Keratinocyte (primary cell): ENCODE measurements at regions not wholly inside any gene's neighbourhood (a gene's known extent, or its start where the extent isn't known, plus 50 kb on each side); places are given as distances from the start of the nearest gene placed in this dataset.

Experiments
- DNase-seq: peaks from one replicate; pipeline ENCODE4 v3.0.0-alpha.2; 2011; ENCODE audit warnings: low read depth, missing footprints, low spot score
- FAIRE-seq: peaks from 2 replicates; lab custom pipeline; 2011; peaks lifted over from hg19 to GRCh38; lab: Jason Lieb, UNC
- H2AFZ ChIP-seq: 2 replicates; pipeline ENCODE4 v1.6.0; 2012; ENCODE audit warnings: low read length, control low read depth, inconsistent platforms; ENCODE audit not compliant: control insufficient read depth
- H3K27ac ChIP-seq: 2 replicates; pipeline ENCODE4 v1.5.1; 2011; ENCODE audit warnings: low read length; ENCODE audit not compliant: control insufficient read depth, insufficient read depth
- H3K27me3 ChIP-seq: 3 replicates; pipeline ENCODE4 v1.6.0; 2011; ENCODE audit warnings: low read length; ENCODE audit not compliant: control insufficient read depth, insufficient read depth; ENCODE audit errors: extremely low read depth
- H3K36me3 ChIP-seq, 2 experiments: 2 replicates in 1 of 2; 3 replicates in 1 of 2; pipeline ENCODE4 v1.5.1; 2011; ENCODE audit warnings: low read length in 2 of 2, mild to moderate bottlenecking in 1 of 2; ENCODE audit not compliant: control insufficient read depth in 2 of 2, insufficient read depth in 2 of 2; ENCODE audit errors: extremely low read depth in 1 of 2
- H3K4me1 ChIP-seq: 3 replicates; pipeline ENCODE4 v1.5.1; 2011; ENCODE audit warnings: low read length; ENCODE audit not compliant: control insufficient read depth, insufficient read depth; ENCODE audit errors: extremely low read depth
- H3K4me2 ChIP-seq: 3 replicates; pipeline ENCODE4 v1.6.0; 2011; ENCODE audit warnings: low read depth, low read length; ENCODE audit not compliant: control insufficient read depth, insufficient read depth; ENCODE audit errors: extremely low read depth
- H3K4me3 ChIP-seq, 3 experiments: fragments of 200-600 bp in 1 of 3; sonication (generic) in 1 of 3; 2 replicates in 2 of 3; 3 replicates in 1 of 3; pipeline ENCODE4 v1.5.1; 2011 to 2016; ENCODE audit warnings: low read length in 3 of 3, mild to moderate bottlenecking in 3 of 3, control low read depth in 2 of 3, inconsistent platforms in 1 of 3, low read depth in 1 of 3, mixed read lengths in 1 of 3, mixed run types in 1 of 3, moderate library complexity in 1 of 3; ENCODE audit not compliant: control insufficient read depth in 2 of 3, insufficient read depth in 2 of 3; ENCODE audit errors: extremely low read depth in 1 of 3
- H3K79me2 ChIP-seq: 2 replicates; pipeline ENCODE4 v1.6.0; 2012; ENCODE audit warnings: low read length; ENCODE audit not compliant: control insufficient read depth, insufficient read depth
- H3K9ac ChIP-seq: 3 replicates; pipeline ENCODE4 v1.6.0; 2011; ENCODE audit warnings: low read length; ENCODE audit not compliant: control insufficient read depth, insufficient read depth; ENCODE audit errors: extremely low read depth
- H3K9me1 ChIP-seq: 3 replicates; pipeline ENCODE4 v1.6.0; 2011; ENCODE audit warnings: low read length; ENCODE audit not compliant: control insufficient read depth, insufficient read depth; ENCODE audit errors: extremely low read depth
- H3K9me3 ChIP-seq: 2 replicates; pipeline ENCODE4 v1.5.1; 2012; ENCODE audit warnings: low read depth, low read length; ENCODE audit not compliant: control insufficient read depth
- H4K20me1 ChIP-seq: 3 replicates; pipeline ENCODE4 v1.6.0; 2011; ENCODE audit warnings: low read length; ENCODE audit not compliant: control insufficient read depth, insufficient read depth; ENCODE audit errors: extremely low read depth
- EZH2 ChIP-seq: IDR thresholded peaks from one replicate; pipeline ENCODE4 v1.6.1; 2012; ENCODE audit warnings: inconsistent platforms, mild to moderate bottlenecking, low read length, moderate library complexity
- dilution Hi-C: fragments of 300-500 bp; cut with MboI; formaldehyde crosslinking; loops from one replicate; pipeline ENCODE4 v1.7.0; 2020; ENCODE audit warnings: low sequenced_read_pairs; ENCODE audit not compliant: extremely low pct_ligation_motif_present
- TF ChIP-seq, protein P1 (sequence below), 3 experiments: IDR thresholded peaks in 1 of 3; conservative IDR thresholded peaks in 1 of 3; optimal IDR thresholded peaks in 1 of 3; 2 replicates in 2 of 3; 3 replicates in 1 of 3; pipeline versions ENCODE3 to v1.5.1; 2011; ENCODE audit warnings: low read length in 3 of 3, mild to moderate bottlenecking in 3 of 3, moderate library complexity in 2 of 3, control low read depth in 1 of 3, inconsistent platforms in 1 of 3; ENCODE audit not compliant: insufficient read depth in 2 of 3; ENCODE audit errors: extremely low read depth in 1 of 3

DNA sequence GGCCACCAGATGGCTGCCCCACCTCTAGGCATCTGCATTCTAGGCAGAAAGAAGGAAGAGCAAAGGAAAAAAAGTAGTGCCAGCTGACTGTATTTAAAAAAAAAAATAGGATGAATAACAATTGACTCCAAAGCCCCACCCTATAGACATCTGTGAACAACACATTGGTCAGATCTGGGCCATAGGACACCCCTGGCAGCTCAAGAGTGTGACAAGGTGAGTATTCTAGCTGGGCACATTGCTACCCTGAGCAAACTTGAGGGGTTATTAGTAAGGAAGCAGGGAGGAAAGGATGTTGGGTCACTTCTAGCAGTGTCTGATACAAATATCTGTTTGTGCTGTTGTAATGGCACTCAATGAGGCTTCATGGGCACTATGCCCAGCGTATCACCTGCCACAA is 58.6 kb upstream of the NPAS2 start:
- H3K9ac ChIP-seq, result no peak overlapping the region
- no peak overlapping the region for H2AFZ ChIP-seq
- FAIRE-seq (no peak), DNase-seq (no peak)
- H3K4me3 ChIP-seq, result no peak overlapping the region
- dilution Hi-C loops, result no loop called here
- H3K36me3 ChIP-seq, result no peaks in the 10 kb centered on the region
- H4K20me1 ChIP-seq, result no peaks in the 10 kb centered on the region
- no peak overlapping the region for H3K4me2 ChIP-seq
- peaks cover 18% of the 10 kb centered on the region for H3K4me1 ChIP-seq
- no peak for TF ChIP-seq EZH2
- TF ChIP-seq, protein P1, sequence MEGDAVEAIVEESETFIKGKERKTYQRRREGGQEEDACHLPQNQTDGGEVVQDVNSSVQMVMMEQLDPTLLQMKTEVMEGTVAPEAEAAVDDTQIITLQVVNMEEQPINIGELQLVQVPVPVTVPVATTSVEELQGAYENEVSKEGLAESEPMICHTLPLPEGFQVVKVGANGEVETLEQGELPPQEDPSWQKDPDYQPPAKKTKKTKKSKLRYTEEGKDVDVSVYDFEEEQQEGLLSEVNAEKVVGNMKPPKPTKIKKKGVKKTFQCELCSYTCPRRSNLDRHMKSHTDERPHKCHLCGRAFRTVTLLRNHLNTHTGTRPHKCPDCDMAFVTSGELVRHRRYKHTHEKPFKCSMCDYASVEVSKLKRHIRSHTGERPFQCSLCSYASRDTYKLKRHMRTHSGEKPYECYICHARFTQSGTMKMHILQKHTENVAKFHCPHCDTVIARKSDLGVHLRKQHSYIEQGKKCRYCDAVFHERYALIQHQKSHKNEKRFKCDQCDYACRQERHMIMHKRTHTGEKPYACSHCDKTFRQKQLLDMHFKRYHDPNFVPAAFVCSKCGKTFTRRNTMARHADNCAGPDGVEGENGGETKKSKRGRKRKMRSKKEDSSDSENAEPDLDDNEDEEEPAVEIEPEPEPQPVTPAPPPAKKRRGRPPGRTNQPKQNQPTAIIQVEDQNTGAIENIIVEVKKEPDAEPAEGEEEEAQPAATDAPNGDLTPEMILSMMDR (optimal IDR thresholded peaks at IDR 0.05 in 1 of 3, IDR thresholded peaks at IDR 0.05 in 1 of 3, conservative IDR thresholded peaks at IDR 0.05 in 1 of 3; ENCODE audit: extremely low read depth in 1 of 3, insufficient read depth in 2 of 3, low read length in 3 of 3), result no peak
- no peaks in the 10 kb centered on the region for H3K27me3 ChIP-seq
- no peaks in the 10 kb centered on the region for H3K9me3 ChIP-seq
- H3K9me1 ChIP-seq, result no peaks in the 10 kb centered on the region
- no peaks in the 10 kb centered on the region for H3K79me2 ChIP-seq
- no peak overlapping the region for H3K27ac ChIP-seq

DNA sequence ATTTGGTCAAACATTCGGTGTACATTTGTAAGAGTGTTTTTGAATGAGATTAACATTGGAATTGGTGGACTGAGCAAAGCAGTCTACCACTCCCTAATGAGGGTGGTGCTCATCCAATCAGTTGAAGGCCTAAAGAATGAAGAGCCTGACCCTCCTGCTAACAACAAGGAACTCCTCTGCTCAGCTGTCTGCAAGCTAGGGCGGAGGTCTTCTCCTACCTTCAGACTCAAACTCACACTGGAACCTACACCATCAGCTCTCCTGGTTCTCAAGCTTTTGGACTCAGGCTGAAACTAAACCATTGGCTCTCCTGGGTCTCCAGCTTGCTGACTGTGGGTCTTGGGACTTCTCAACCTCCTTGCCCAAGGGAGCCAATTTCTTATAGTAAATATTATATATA is 55.5 kb upstream of the NPAS2 start:
- dilution Hi-C loops, result no loop called here
- FAIRE-seq, result no peak
- no peak overlapping the region for H2AFZ ChIP-seq
- no peak overlapping the region for H3K9ac ChIP-seq
- TF ChIP-seq, protein P1 (optimal IDR thresholded peaks at IDR 0.05 in 1 of 3, IDR thresholded peaks at IDR 0.05 in 1 of 3, conservative IDR thresholded peaks at IDR 0.05 in 1 of 3; ENCODE audit: extremely low read depth in 1 of 3, insufficient read depth in 2 of 3, low read length in 3 of 3), result no peak
- TF ChIP-seq EZH2, result no peak
- no peaks in the 10 kb centered on the region for H3K27me3 ChIP-seq
- H3K27ac ChIP-seq, result no peak overlapping the region
- H3K79me2 ChIP-seq, result no peaks in the 10 kb centered on the region
- peaks cover 24% of the 10 kb centered on the region for H3K4me1 ChIP-seq
- no peaks in the 10 kb centered on the region for H4K20me1 ChIP-seq
- DNase-seq, result no peak
- no peak overlapping the region for H3K4me2 ChIP-seq
- no peaks in the 10 kb centered on the region for H3K9me3 ChIP-seq
- H3K4me3 ChIP-seq, result no peak overlapping the region
- no peaks in the 10 kb centered on the region for H3K36me3 ChIP-seq
- H3K9me1 ChIP-seq, result no peaks in the 10 kb centered on the region
